ENCODE measurements at regions not wholly inside any gene's neighbourhood (a gene's known extent, or its start where the extent isn't known, plus 50 kb on each side); places are given as distances from the start of the nearest gene placed in this dataset.

- no peaks in the 10 kb centered on the region for H3K9me3 ChIP-seq
- peaks cover 0 to 4% (median 0%) of the 10 kb centered on the region in 6 donors for H3K4me1 ChIP-seq
- H3K36me3 ChIP-seq: no peaks in the 10 kb centered on the region
- intact Hi-C loops (cut with DNase I; ENCODE audit: low total_unique reads): no loop called here
- no peak for DNase-seq
- peaks cover 0 to 23% (median 17%) of the 10 kb centered on the region in 7 donors for H3K27me3 ChIP-seq (replicated peaks in 1 of 7)
- no peak overlapping the region for H3K27ac ChIP-seq
- 50 to 85% (median 65%) methylated on average over 9 of the region's 9 CpGs for WGBS, 5 donors
- TF ChIP-seq CTCF (IDR thresholded peaks at IDR 0.05 in 8 of 11, conservative IDR thresholded peaks at IDR 0.05 in 3 of 11): no peak
- no peak for TF ChIP-seq POLR2AphosphoS5 (IDR thresholded peaks at IDR 0.05)
- H3K4me3 ChIP-seq: no peak overlapping the region
These were observed 90.8 kb downstream of the FAM50B start for GRCh38 chr6:3939964-3940363.

GRCh38 chr6:3940703-3941102 lies 91.5 kb downstream of the FAM50B start:
- intact Hi-C loops (cut with DNase I; ENCODE audit: low total_unique reads): no loop called here
- Histone ChIP-seq H3K27ac (no peak overlapping the region), H3K36me3 (no peaks in the 10 kb centered on the region), H3K27me3 (replicated peaks in 1 of 7) (peaks cover 0 to 28% (median 17%) of the 10 kb centered on the region in 7 donors), H3K4me1 (peaks cover 0 to 4% (median 0%) of the 10 kb centered on the region in 6 donors), H3K4me3 (no peak overlapping the region), H3K9me3 (no peaks in the 10 kb centered on the region)
- DNase-seq: no peak
- WGBS, 5 donors: 87 to 97% (median 93%) methylated on average over 5 of the region's 5 CpGs
- TF ChIP-seq CTCF (IDR thresholded peaks at IDR 0.05 in 8 of 11, conservative IDR thresholded peaks at IDR 0.05 in 3 of 11): no peak
- no peak for TF ChIP-seq POLR2A (IDR thresholded peaks at IDR 0.05)
- TF ChIP-seq POLR2AphosphoS5 (IDR thresholded peaks at IDR 0.05): no peak

GRCh38 chr6:3943331-3943765 lies 94.2 kb downstream of the FAM50B start:
- Histone ChIP-seq H3K36me3 (no peaks in the 10 kb centered on the region), H3K9me3 (no peaks in the 10 kb centered on the region), H3K27me3 (replicated peaks in 1 of 7) (peaks cover 0 to 37% (median 17%) of the 10 kb centered on the region in 7 donors), H3K4me1 (peaks cover 0 to 4% (median 0%) of the 10 kb centered on the region in 6 donors), H3K27ac (no peak overlapping the region), H3K4me3 (no peak overlapping the region)
- intact Hi-C loops (cut with DNase I; ENCODE audit: low total_unique reads): no loop called here
- no peak for DNase-seq
- TF ChIP-seq POLR2A (IDR thresholded peaks at IDR 0.05) (no peak), POLR2AphosphoS5 (IDR thresholded peaks at IDR 0.05) (no peak), CTCF (IDR thresholded peaks at IDR 0.05 in 8 of 11, conservative IDR thresholded peaks at IDR 0.05 in 3 of 11) (no peak)
- WGBS, 5 donors: 1 to 6% (median 4%) methylated on average over 12 of the region's 12 CpGs

- Histone ChIP-seq H3K36me3 (no peaks in the 10 kb centered on the region), H3K4me1 (peaks cover 0 to 4% (median 0%) of the 10 kb centered on the region in 6 donors), H3K27me3 (replicated peaks in 1 of 7) (peaks cover 0 to 36% (median 19%) of the 10 kb centered on the region in 7 donors), H3K4me3 (no peak overlapping the region), H3K9me3 (no peaks in the 10 kb centered on the region), H3K27ac (no peak overlapping the region)
- WGBS, 5 donors: 80 to 91% (median 85%) methylated on average over 5 of the region's 5 CpGs
- DNase-seq: no peak
- TF ChIP-seq POLR2AphosphoS5 (IDR thresholded peaks at IDR 0.05) (no peak), CTCF (IDR thresholded peaks at IDR 0.05 in 8 of 11, conservative IDR thresholded peaks at IDR 0.05 in 3 of 11) (no peak), POLR2A (IDR thresholded peaks at IDR 0.05) (no peak)
- intact Hi-C loops (cut with DNase I; ENCODE audit: low total_unique reads): no loop called here
These were observed 95.1 kb downstream of the FAM50B start for GRCh38 chr6:3944246-3944645.
